H1 (cell line): ENCODE measurements at regions not wholly inside any gene's neighbourhood (a gene's known extent, or its start where the extent isn't known, plus 50 kb on each side); places are given as distances from the start of the nearest gene placed in this dataset.

Source experiments
- EZH2 ChIP-seq: fragments of 200-600 bp; sonication (generic); IDR thresholded peaks from 2 replicates; pipeline ENCODE4 v1.7.1; 2012; ENCODE audit warnings: low read depth, mild to moderate bottlenecking, moderate library complexity, low read length, inconsistent platforms; ENCODE audit not compliant: severe bottlenecking
- KDM4A ChIP-seq: IDR thresholded peaks from one replicate; pipeline ENCODE4 v1.7.1; 2012; ENCODE audit warnings: low read depth, mild to moderate bottlenecking, moderate library complexity, low read length, inconsistent platforms; ENCODE audit not compliant: severe bottlenecking
- RAD21 ChIP-seq, 2 experiments: IDR thresholded peaks in 1 of 2; conservative IDR thresholded peaks in 1 of 2; 2 replicates each; pipeline ENCODE4 v1.6.1; 2011; ENCODE audit warnings: low read depth in 2 of 2, low read length in 2 of 2, improper control_type of control experiment in 1 of 2, inconsistent platforms in 1 of 2, mild to moderate bottlenecking in 1 of 2, moderate library complexity in 1 of 2
- SAP30 ChIP-seq: fragments of 300-600 bp; sonication (generic); IDR thresholded peaks from 2 replicates; pipeline ENCODE4 v1.7.1; 2012; ENCODE audit warnings: low read length, moderate library complexity, mild to moderate bottlenecking, inconsistent platforms; ENCODE audit not compliant: insufficient read depth, insufficient replicate concordance
- SIN3A ChIP-seq, 2 experiments: IDR thresholded peaks in 1 of 2; conservative IDR thresholded peaks in 1 of 2; 2 replicates each; pipeline ENCODE4 v1.6.1; 2011 to 2012; ENCODE audit warnings: low read length in 2 of 2, improper control_type of control experiment in 1 of 2, low read depth in 1 of 2, mild to moderate bottlenecking in 1 of 2

DNA sequence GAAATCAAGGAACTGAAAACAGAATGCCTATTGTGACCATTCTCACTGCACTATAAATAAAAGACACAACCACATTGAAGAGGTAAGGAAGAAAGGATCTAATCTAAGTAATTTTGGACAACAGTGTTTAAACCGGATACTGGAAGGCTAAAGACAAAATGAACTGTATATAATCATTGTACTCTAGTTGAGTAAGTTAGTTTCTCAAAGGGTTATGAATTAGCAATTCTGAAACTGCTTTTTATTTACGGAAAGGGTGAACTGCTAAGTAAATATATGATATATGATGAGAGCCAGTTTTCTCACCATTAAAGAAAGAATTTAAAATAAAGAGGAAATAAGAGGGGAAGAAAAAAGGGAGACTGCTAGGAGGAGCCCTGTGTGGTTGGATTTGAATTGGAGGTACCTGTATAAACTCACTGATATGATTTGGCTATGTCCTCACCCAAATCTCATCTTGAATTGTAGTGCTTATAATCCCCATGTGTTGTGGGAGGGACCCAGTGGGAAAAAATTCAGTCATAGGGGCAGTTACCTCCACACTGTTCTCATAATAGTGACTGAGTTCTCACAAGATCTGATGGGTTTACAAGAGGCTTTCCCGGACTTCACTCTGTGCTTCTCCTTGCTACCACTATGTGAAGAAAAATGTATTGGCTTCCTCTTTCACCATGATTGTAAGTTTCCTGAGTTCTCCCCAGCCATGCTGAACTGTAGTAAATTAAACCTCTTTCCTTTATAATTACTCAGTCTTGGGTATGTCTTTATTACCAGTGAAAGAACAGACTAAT is 607.7 kb downstream of the PYDC2 start (continued):
- TF ChIP-seq KDM4A (no peak), SIN3A (conservative IDR thresholded peaks at IDR 0.05 in 1 of 2, IDR thresholded peaks at IDR 0.05 in 1 of 2; ENCODE audit: low read depth in 1 of 2, low read length in 2 of 2) (no peak), RAD21 (IDR thresholded peaks at IDR 0.05 in 1 of 2, conservative IDR thresholded peaks at IDR 0.05 in 1 of 2; ENCODE audit: low read depth in 2 of 2, low read length in 2 of 2) (no peak), EZH2 (no peak), SAP30 (no peak)
